ENCODE measurements at regions not wholly inside any gene's neighbourhood (a gene's known extent, or its start where the extent isn't known, plus 50 kb on each side); places are given as distances from the start of the nearest gene placed in this dataset.
A peak's percentile ranks its signal among the peaks of the same experiment; 100 is the strongest.

- DNase-seq (ENCODE audit: low read depth in 2 of 3, low spot score in 2 of 3) = no peak
Observed at GRCh38 chr10:107424628-107425027, 260.1 kb upstream of the SORCS1 start.

GRCh38 chr10:107423903-107424302, 259.4 kb upstream of the SORCS1 start:
- DNase-seq (ENCODE audit: low read depth in 2 of 3, low spot score in 2 of 3) = no peak

- no peak for DNase-seq (ENCODE audit: low read depth in 2 of 3, low spot score in 2 of 3)
Observed at GRCh38 chr10:107422681-107423080, 258.2 kb upstream of the SORCS1 start.

GRCh38 chr10:107420196-107420595, 255.7 kb upstream of the SORCS1 start:
- no peak for DNase-seq (ENCODE audit: low read depth in 2 of 3, low spot score in 2 of 3)

GRCh38 chr10:107418085-107418806, 253.7 kb upstream of the SORCS1 start:
- no peak for DNase-seq (ENCODE audit: low read depth in 2 of 3, low spot score in 2 of 3)

GRCh38 chr10:107417446-107417845, 252.9 kb upstream of the SORCS1 start:
- DNase-seq (ENCODE audit: low read depth in 2 of 3, low spot score in 2 of 3) = no peak

GRCh38 chr10:107415446-107415845, 250.9 kb upstream of the SORCS1 start:
- DNase-seq (ENCODE audit: low read depth in 2 of 3, low spot score in 2 of 3) = peak in 1 of 3 donors; percentile 0

- DNase-seq (ENCODE audit: low read depth in 2 of 3, low spot score in 2 of 3) = no peak
Observed at GRCh38 chr10:107413971-107414370, 249.5 kb upstream of the SORCS1 start.

GRCh38 chr10:107409522-107409921, 245.0 kb upstream of the SORCS1 start:
- peak in 1 of 3 donors; percentile 12 for DNase-seq (ENCODE audit: low read depth in 2 of 3, low spot score in 2 of 3)

GRCh38 chr10:107398115-107398514, 233.6 kb upstream of the SORCS1 start:
- DNase-seq (ENCODE audit: low read depth in 2 of 3, low spot score in 2 of 3) = no peak

GRCh38 chr10:107391901-107392300, 227.4 kb upstream of the SORCS1 start:
- DNase-seq (ENCODE audit: low read depth in 2 of 3, low spot score in 2 of 3) = no peak

GRCh38 chr10:107390563-107390962, 226.1 kb upstream of the SORCS1 start:
- DNase-seq (ENCODE audit: low read depth in 2 of 3, low spot score in 2 of 3) = no peak

GRCh38 chr10:107383357-107383756, 218.9 kb upstream of the SORCS1 start:
- DNase-seq (ENCODE audit: low read depth in 2 of 3, low spot score in 2 of 3) = no peak

GRCh38 chr10:107379601-107380000, 215.1 kb upstream of the SORCS1 start:
- DNase-seq (ENCODE audit: low read depth in 2 of 3, low spot score in 2 of 3) = no peak

GRCh38 chr10:107371801-107372200, 207.3 kb upstream of the SORCS1 start:
- no peak for DNase-seq (ENCODE audit: low read depth in 2 of 3, low spot score in 2 of 3)

- DNase-seq (ENCODE audit: low read depth in 2 of 3, low spot score in 2 of 3) = no peak
Observed at GRCh38 chr10:107364872-107365271, 200.4 kb upstream of the SORCS1 start.

GRCh38 chr10:107362306-107362705, 197.8 kb upstream of the SORCS1 start:
- no peak for DNase-seq (ENCODE audit: low read depth in 2 of 3, low spot score in 2 of 3)

GRCh38 chr10:107357033-107357432, 192.5 kb upstream of the SORCS1 start:
- DNase-seq (ENCODE audit: low read depth in 2 of 3, low spot score in 2 of 3) = no peak

GRCh38 chr10:107356396-107356795, 191.9 kb upstream of the SORCS1 start:
- no peak for DNase-seq (ENCODE audit: low read depth in 2 of 3, low spot score in 2 of 3)

GRCh38 chr10:107342711-107343110, 178.2 kb upstream of the SORCS1 start:
- DNase-seq (ENCODE audit: low read depth in 2 of 3, low spot score in 2 of 3) = no peak

- DNase-seq (ENCODE audit: low read depth in 2 of 3, low spot score in 2 of 3) = no peak
Observed at GRCh38 chr10:107341281-107341680, 176.8 kb upstream of the SORCS1 start.

GRCh38 chr10:107340326-107340725, 175.8 kb upstream of the SORCS1 start:
- no peak for DNase-seq (ENCODE audit: low read depth in 2 of 3, low spot score in 2 of 3)

GRCh38 chr10:107336061-107336460, 171.6 kb upstream of the SORCS1 start:
- no peak for DNase-seq (ENCODE audit: low read depth in 2 of 3, low spot score in 2 of 3)
